Left lobe of liver (tissue), 2 donors: ENCODE measurements at regions not wholly inside any gene's neighbourhood (a gene's known extent, or its start where the extent isn't known, plus 50 kb on each side); places are given as distances from the start of the nearest gene placed in this dataset.
A peak's percentile ranks its signal among the peaks of the same experiment; 100 is the strongest.
"Not testable (repeated sequence)": the region's sequence is repeated elsewhere in the genome, so short reads cannot be mapped to it uniquely, and the experiment has no call there.

Source experiments
- ATAC-seq: fragments of 200-7000 bp; cut with Tn5 transposase; one replicate; pipeline ENCODE4 v1.9.1; 2020; ENCODE audit warnings: mild to moderate bottlenecking, moderate library complexity
- DNase-seq: peaks from one replicate; pipeline ENCODE4 v3.0.0-alpha.2; 2020; ENCODE audit warnings: low spot score
- donor health status: DM: no; HTN: no; CAD: no; lungs with moderate emphysema.
- donor health status: DM: no; HTN: yes; CAD: no.

DNA sequence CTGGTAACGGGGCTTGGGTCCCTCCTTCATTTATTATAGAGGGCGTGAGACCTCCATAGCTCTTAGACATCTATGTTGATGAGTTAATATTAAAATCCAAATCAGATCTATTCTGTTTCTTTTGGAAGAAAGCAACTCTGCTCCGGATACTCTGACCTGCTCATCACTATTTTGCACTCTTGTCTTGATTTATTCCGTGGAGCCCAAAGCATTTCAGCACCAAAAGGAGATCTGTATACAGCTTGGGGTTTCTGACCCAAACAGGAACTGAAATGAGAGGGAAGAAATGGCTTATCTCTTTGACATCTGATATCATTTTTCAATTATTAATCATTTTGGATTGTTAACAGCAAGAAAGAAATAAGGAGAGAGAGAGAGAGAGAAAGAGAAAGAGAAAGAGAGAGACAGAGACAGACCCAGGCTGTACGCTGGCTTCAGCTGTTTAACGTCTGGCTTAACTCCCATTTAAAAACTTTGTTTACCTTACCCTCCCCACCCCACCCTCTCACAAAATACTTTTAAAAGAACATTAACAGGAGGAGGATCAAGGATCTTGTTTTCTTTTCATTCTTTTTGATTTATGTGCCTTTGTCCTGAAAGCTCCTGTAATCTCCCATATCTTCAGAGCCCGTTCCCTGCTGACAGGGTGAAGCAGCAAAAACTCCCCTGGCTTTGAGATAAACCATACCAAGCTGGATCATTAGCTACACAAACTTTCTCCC, 231.4 kb upstream of the TUT7 start:
- peak; percentile 79 for ATAC-seq
- no peak for DNase-seq

- ATAC-seq: no peak
Measured at GRCh38 chr9:86580688-86581087, 226.5 kb upstream of the TUT7 start.

DNA sequence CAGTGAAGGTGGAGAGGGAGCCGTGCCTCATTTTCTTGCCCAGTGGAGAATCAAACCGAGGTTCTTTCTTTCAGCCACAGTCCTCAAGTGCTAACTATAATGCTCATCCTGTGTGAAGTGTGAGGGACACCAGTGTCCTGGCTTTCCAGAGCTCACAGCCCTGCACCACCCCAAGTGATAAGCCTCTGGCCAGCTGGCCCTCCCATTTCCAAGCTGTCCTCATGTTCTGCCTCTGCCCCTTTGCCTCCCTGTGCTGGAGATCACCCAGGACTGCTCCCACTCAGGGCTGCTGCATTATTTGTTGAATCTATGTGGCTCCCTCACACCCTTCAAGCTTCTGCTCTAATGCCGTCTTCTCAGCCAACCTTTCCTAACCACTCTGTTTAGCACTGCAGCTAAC, 224.5 kb upstream of the TUT7 start:
- ATAC-seq (no peak), DNase-seq (no peak)

More at GRCh38 chr9:86580688-86581087, 226.5 kb upstream of the TUT7 start:
- DNase-seq: no peak

- ATAC-seq (no peak), DNase-seq (no peak)
Measured at GRCh38 chr9:86577420-86578333, 223.5 kb upstream of the TUT7 start.

GRCh38 chr9:86575825-86576525, 221.8 kb upstream of the TUT7 start:
- ATAC-seq (no peak), DNase-seq (no peak)

- DNase-seq (no peak), ATAC-seq (no peak)
Measured at GRCh38 chr9:86575137-86575536, 220.9 kb upstream of the TUT7 start.

- DNase-seq (no peak), ATAC-seq (no peak)
Measured at GRCh38 chr9:86573886-86574285, 219.7 kb upstream of the TUT7 start.

GRCh38 chr9:86572904-86573303, 218.7 kb upstream of the TUT7 start:
- DNase-seq (no peak), ATAC-seq (no peak)

- DNase-seq, ATAC-seq: not testable (repeated sequence)
Measured at GRCh38 chr9:86565603-86566002, 211.4 kb upstream of the TUT7 start.

GRCh38 chr9:86563936-86564335, 209.7 kb upstream of the TUT7 start:
- no peak for DNase-seq
- ATAC-seq: no peak

DNA sequence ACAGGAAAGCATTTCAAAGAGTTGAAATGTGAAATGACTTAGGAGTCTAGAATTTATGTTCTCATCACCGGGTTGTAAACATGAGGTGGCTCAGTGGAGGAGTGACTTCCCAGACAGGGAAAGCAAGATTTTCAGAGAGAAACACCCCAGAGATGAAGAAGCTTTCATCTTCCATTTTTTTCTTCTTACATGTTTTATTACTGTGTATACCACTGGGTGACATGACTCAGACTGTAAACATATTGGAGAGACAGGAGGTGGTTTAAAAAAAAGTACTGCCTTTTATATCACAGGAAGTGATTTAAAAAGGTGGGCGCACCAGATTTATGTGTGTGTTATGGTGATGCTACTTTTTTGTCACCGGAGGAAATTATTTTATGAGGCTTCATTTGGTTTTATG, 209.1 kb upstream of the TUT7 start:
- DNase-seq (no peak), ATAC-seq (no peak)

DNA sequence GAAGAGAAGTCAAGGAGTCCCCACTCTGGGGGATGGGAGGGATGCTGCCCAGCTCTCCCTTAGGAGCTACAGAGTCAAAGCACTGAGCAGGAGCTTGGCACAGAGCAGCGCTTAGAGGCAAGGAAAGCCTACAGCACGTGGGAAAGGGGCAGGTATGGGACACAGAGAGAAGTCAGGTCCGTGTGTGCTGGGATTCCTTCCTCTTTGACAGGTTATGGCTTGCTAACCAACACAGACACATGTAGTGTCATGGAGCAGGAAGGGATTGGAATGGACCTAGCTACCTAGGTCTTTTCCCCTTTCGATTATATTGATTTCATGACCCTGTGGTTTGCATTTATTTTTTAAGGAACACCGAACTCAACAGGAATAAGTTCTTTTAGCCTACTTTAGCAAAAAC, 208.5 kb upstream of the TUT7 start:
- no peak for DNase-seq
- no peak for ATAC-seq

GRCh38 chr9:86557918-86558317, 203.7 kb upstream of the TUT7 start:
- DNase-seq (no peak), ATAC-seq (no peak)

GRCh38 chr9:86557063-86557766, 203.0 kb upstream of the TUT7 start:
- DNase-seq: no peak
- ATAC-seq: no peak

- no peak for ATAC-seq
Measured at GRCh38 chr9:86555661-86556060, 201.5 kb upstream of the TUT7 start.

DNA sequence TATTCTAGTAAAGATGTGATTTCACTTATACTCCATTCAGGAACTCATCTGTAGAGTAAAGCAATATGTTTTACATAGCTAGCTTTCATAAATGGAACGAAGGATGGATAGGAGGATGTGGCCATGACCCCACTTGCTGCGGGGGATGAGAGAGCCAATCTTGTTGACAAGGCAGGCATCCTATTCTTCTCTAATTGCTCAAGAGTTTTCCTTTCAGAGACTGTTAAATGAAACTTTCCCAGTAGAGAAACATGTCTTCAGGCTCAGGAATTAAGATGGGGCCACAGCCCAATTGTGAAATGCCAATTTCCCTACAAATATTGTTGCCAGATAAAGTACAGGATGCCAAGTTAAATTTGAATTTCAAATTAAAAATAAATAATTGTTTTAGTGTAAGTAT, 196.2 kb upstream of the TUT7 start:
- DNase-seq (no peak), ATAC-seq (no peak)

More at GRCh38 chr9:86555661-86556060, 201.5 kb upstream of the TUT7 start:
- no peak for DNase-seq

- ATAC-seq (no peak), DNase-seq (no peak)
Measured at GRCh38 chr9:86549920-86550319, 195.7 kb upstream of the TUT7 start.

GRCh38 chr9:86549401-86549811, 195.2 kb upstream of the TUT7 start:
- DNase-seq (no peak), ATAC-seq (no peak)

- ATAC-seq (no peak), DNase-seq (no peak)
Measured at GRCh38 chr9:86548220-86548619, 194.0 kb upstream of the TUT7 start.

DNA sequence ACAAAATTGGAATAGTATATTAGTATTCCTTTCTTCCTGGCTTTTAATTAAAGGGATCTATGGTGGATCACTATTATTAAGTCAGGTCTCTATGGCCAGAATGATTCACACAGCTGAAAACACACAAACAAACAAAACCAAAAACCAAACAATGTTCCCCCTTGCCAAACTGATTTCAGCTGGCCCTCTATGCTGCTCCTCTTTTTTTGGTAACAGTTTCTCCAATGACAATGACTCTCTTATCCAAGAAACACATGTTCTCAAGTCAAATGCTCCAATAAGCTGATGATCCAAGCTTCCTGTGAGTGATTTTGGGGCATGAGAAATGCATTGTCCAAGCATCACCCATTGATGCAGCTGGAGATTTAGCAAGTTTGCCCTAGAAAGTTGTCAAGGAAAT, 193.4 kb upstream of the TUT7 start:
- DNase-seq: no peak
- ATAC-seq: no peak

- DNase-seq (no peak), ATAC-seq (no peak)
Measured at GRCh38 chr9:86546712-86547111, 192.5 kb upstream of the TUT7 start.
